ENCODE measurements at regions not wholly inside any gene's neighbourhood (a gene's known extent, or its start where the extent isn't known, plus 50 kb on each side); places are given as distances from the start of the nearest gene placed in this dataset.

DNA sequence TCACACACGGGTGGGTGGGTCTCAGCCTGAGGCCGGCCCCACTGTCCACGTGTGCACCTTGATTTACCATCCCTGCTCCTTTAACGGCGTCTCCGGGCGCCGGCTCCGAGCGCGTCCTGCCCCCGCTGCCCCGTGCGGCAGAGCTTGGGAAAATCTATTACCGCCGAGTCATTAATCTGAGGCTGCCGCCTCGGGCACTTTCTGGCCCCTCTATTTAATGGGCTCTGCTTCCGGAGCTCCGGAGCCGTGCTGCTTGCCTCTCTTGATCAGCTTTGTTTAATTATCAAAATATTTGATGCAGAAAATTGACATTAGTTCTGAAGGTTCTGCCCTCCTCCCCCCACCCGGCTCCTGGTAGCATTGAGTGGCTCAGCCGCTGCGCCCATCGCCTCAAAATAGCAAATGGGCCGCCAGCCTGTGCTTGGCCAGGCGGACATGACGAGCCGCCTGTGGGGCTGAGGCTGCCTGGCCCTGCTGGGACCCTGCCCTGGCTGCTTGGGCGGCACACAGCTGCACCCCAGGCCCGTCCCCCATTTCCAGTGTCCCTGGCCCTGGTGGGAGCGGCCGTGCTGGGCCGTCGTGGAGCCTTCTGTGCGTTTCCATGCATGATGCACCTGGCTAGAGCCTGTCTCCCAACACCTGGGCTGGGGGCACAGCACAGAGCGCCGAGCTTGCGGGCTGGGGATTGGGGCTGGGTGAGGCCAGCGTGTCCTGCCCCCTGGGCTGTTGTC lies 81.6 kb upstream of the TTC34 start:
- TF ChIP-seq, protein P1, sequence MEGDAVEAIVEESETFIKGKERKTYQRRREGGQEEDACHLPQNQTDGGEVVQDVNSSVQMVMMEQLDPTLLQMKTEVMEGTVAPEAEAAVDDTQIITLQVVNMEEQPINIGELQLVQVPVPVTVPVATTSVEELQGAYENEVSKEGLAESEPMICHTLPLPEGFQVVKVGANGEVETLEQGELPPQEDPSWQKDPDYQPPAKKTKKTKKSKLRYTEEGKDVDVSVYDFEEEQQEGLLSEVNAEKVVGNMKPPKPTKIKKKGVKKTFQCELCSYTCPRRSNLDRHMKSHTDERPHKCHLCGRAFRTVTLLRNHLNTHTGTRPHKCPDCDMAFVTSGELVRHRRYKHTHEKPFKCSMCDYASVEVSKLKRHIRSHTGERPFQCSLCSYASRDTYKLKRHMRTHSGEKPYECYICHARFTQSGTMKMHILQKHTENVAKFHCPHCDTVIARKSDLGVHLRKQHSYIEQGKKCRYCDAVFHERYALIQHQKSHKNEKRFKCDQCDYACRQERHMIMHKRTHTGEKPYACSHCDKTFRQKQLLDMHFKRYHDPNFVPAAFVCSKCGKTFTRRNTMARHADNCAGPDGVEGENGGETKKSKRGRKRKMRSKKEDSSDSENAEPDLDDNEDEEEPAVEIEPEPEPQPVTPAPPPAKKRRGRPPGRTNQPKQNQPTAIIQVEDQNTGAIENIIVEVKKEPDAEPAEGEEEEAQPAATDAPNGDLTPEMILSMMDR (IDR thresholded peaks at IDR 0.05; ENCODE audit: low read length) = no peak
- no peak for TF ChIP-seq EZH2 (IDR thresholded peaks at IDR 0.05; ENCODE audit: borderline replicate concordance, low read length)

All from OCI-LY1 (cell line).